Posterior cingulate gyrus (tissue), 11 donors: ENCODE measurements at regions not wholly inside any gene's neighbourhood (a gene's known extent, or its start where the extent isn't known, plus 50 kb on each side); places are given as distances from the start of the nearest gene placed in this dataset.
"Not testable (repeated sequence)": the region's sequence is repeated elsewhere in the genome, so short reads cannot be mapped to it uniquely, and the experiment has no call there.

Experiments used
- DNase-seq, 10 donors: peaks; one replicate each; pipeline versions ENCODE4 v3.0.0 to v3.0.0-alpha.2; 2020 to 2021; ENCODE audit warnings: mixed read lengths in 3 of 10
- intact Hi-C: fragments of 100-400 bp; cut with DNase I; formaldehyde crosslinking; loops from one replicate; pipeline ENCODE4 v1.15.1; 2023

GRCh38 chr4:141448490-141448889, 187.9 kb upstream of the IL15 start:
- intact Hi-C loops = no loop called here
- DNase-seq = no peak

- intact Hi-C loops = no loop called here
- no peak for DNase-seq
Observed at GRCh38 chr4:141449927-141450326, 186.5 kb upstream of the IL15 start.

- intact Hi-C loops = no loop called here
- DNase-seq = no peak
Observed at GRCh38 chr4:141455651-141456050, 180.7 kb upstream of the IL15 start.

- intact Hi-C loops = no loop called here
- no peak for DNase-seq
Observed at GRCh38 chr4:141457653-141458052, 178.7 kb upstream of the IL15 start.

GRCh38 chr4:141458501-141458900, 177.9 kb upstream of the IL15 start:
- intact Hi-C loops = no loop called here
- DNase-seq = no peak

- DNase-seq = no peak
- intact Hi-C loops = no loop called here
Observed at GRCh38 chr4:141459020-141459419, 177.4 kb upstream of the IL15 start.

GRCh38 chr4:141462361-141462760, 174.0 kb upstream of the IL15 start:
- no peak for DNase-seq
- intact Hi-C loops = no loop called here

GRCh38 chr4:141463678-141464077, 172.7 kb upstream of the IL15 start:
- DNase-seq = no peak
- intact Hi-C loops = no loop called here

- intact Hi-C loops = no loop called here
- no peak for DNase-seq
Observed at GRCh38 chr4:141464366-141464765, 172.0 kb upstream of the IL15 start.

GRCh38 chr4:141465171-141465570, 171.2 kb upstream of the IL15 start:
- DNase-seq = no peak
- intact Hi-C loops = no loop called here

GRCh38 chr4:141467225-141467624, 169.2 kb upstream of the IL15 start:
- intact Hi-C loops = no loop called here
- DNase-seq = no peak

- intact Hi-C loops = no loop called here
- no peak for DNase-seq
Observed at GRCh38 chr4:141469392-141469791, 167.0 kb upstream of the IL15 start.

- intact Hi-C loops = no loop called here
- DNase-seq = no peak
Observed at GRCh38 chr4:141473026-141473540, 163.3 kb upstream of the IL15 start.

GRCh38 chr4:141473952-141474351, 162.4 kb upstream of the IL15 start:
- DNase-seq = no peak
- intact Hi-C loops = no loop called here

- no peak for DNase-seq
- intact Hi-C loops = no loop called here
Observed at GRCh38 chr4:141480950-141481349, 155.4 kb upstream of the IL15 start.

- intact Hi-C loops, DNase-seq: not testable (repeated sequence)
Observed at GRCh38 chr4:141484298-141484697, 152.1 kb upstream of the IL15 start.

- DNase-seq = no peak
- intact Hi-C loops = no loop called here
Observed at GRCh38 chr4:141486375-141486997, 149.9 kb upstream of the IL15 start.

GRCh38 chr4:141497627-141498026, 138.8 kb upstream of the IL15 start:
- intact Hi-C loops = no loop called here

GRCh38 chr4:141499261-141499853, 137.0 kb upstream of the IL15 start:
- no peak for DNase-seq
- intact Hi-C loops = no loop called here

More at GRCh38 chr4:141497627-141498026, 138.8 kb upstream of the IL15 start:
- no peak for DNase-seq

GRCh38 chr4:141501395-141501794, 135.0 kb upstream of the IL15 start:
- intact Hi-C loops = no loop called here
- no peak for DNase-seq

GRCh38 chr4:141501931-141502330, 134.5 kb upstream of the IL15 start:
- intact Hi-C loops = no loop called here
- DNase-seq = no peak

GRCh38 chr4:141502755-141503154, 133.6 kb upstream of the IL15 start:
- DNase-seq = no peak
- intact Hi-C loops = no loop called here
